GM06990 (cell line): ENCODE measurements at regions not wholly inside any gene's neighbourhood (a gene's known extent, or its start where the extent isn't known, plus 50 kb on each side); places are given as distances from the start of the nearest gene placed in this dataset.
A peak's percentile ranks its signal among the peaks of the same experiment; 100 is the strongest.
"Not testable (repeated sequence)": the region's sequence is repeated elsewhere in the genome, so short reads cannot be mapped to it uniquely, and the experiment has no call there.

Experiments
- DNase-seq: peaks from one replicate; pipeline ENCODE4 v3.0.0-alpha.2; 2011; ENCODE audit not compliant: insufficient read length; ENCODE audit errors: extremely low read depth
- H3K27me3 ChIP-seq: replicated peaks from 2 replicates; pipeline ENCODE4 v1.6.0; 2011; ENCODE audit warnings: low read length; ENCODE audit not compliant: control insufficient read depth, insufficient read depth
- H3K36me3 ChIP-seq: 2 replicates; pipeline ENCODE4 v1.5.1; 2011; ENCODE audit warnings: low read length; ENCODE audit not compliant: control insufficient read depth, insufficient read depth
- H3K4me3 ChIP-seq: replicated peaks from 2 replicates; pipeline ENCODE4 v1.5.1; 2011; ENCODE audit warnings: low read depth, mild to moderate bottlenecking, control low read depth, low read length
- TF ChIP-seq, protein P1 (sequence below): IDR thresholded peaks from 2 replicates; pipeline ENCODE4 v1.5.1; 2011; ENCODE audit warnings: low read length, control low read depth, mild to moderate bottlenecking, inconsistent platforms; ENCODE audit not compliant: insufficient read depth, poor library complexity, severe bottlenecking

GRCh38 chr10:123272171-123272570, 118.0 kb downstream of the BUB3 start:
- TF ChIP-seq, protein P1, sequence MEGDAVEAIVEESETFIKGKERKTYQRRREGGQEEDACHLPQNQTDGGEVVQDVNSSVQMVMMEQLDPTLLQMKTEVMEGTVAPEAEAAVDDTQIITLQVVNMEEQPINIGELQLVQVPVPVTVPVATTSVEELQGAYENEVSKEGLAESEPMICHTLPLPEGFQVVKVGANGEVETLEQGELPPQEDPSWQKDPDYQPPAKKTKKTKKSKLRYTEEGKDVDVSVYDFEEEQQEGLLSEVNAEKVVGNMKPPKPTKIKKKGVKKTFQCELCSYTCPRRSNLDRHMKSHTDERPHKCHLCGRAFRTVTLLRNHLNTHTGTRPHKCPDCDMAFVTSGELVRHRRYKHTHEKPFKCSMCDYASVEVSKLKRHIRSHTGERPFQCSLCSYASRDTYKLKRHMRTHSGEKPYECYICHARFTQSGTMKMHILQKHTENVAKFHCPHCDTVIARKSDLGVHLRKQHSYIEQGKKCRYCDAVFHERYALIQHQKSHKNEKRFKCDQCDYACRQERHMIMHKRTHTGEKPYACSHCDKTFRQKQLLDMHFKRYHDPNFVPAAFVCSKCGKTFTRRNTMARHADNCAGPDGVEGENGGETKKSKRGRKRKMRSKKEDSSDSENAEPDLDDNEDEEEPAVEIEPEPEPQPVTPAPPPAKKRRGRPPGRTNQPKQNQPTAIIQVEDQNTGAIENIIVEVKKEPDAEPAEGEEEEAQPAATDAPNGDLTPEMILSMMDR: peak; percentile 16
- H3K27me3 ChIP-seq: no peaks in the 10 kb centered on the region
- H3K4me3 ChIP-seq: no peak overlapping the region
- DNase-seq: no peak
- no peaks in the 10 kb centered on the region for H3K36me3 ChIP-seq

- DNase-seq: no peak
- no peaks in the 10 kb centered on the region for H3K27me3 ChIP-seq
- no peak overlapping the region for H3K4me3 ChIP-seq
- H3K36me3 ChIP-seq: no peaks in the 10 kb centered on the region
- TF ChIP-seq, protein P1: no peak
Observed at GRCh38 chr10:123274306-123275135, 120.3 kb downstream of the BUB3 start.

DNA sequence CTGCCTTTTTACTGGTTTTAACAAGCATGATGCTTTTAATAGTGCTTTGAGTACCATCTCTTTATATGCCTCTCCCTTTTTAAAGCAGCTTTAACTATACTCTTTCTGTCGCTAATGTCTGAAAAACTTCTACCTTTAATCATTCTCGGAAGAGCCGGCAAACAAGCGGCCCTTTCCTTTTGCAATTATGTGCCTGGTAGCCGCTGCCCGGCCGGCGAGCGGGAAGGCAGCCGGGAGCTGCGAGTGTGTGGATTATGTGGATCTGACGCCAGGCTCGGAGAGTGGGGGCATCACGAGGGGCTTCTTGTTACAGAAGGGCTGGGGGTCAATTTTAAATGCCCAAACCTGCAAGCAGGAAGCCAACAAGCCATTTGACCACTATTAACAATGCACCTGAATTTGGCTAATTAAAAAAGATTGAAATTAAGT, 120.9 kb downstream of the BUB3 start:
- no peak for DNase-seq
- TF ChIP-seq, protein P1: no peak
- H3K4me3 ChIP-seq: no peak overlapping the region
- H3K36me3 ChIP-seq: no peaks in the 10 kb centered on the region
- H3K27me3 ChIP-seq: no peaks in the 10 kb centered on the region

DNA sequence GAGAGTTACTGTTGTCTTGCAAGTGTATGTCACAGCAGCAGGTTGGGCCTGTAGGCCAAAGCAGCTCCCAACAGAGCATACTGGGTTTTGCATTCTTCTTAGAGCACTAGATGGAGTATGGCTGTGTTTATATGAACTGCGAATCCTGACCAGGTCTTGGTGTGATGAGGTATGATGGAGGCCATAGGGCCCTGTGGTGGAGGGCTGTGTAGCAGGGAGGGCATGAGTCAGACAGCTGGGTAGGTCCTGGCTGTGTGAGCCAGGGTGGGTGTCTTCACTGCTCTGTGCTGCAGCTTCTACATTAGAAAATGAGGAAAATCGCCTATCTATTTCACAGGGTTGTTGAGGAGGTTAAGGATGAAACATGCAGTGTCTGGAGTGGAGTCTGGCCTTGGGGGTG, 124.2 kb downstream of the BUB3 start:
- TF ChIP-seq, protein P1: no peak
- no peak overlapping the region for H3K4me3 ChIP-seq
- H3K36me3 ChIP-seq: no peaks in the 10 kb centered on the region
- no peaks in the 10 kb centered on the region for H3K27me3 ChIP-seq
- no peak for DNase-seq

GRCh38 chr10:123283371-123283770, 129.2 kb downstream of the BUB3 start:
- H3K36me3 ChIP-seq: not testable (repeated sequence)

GRCh38 chr10:123284022-123284421, 129.8 kb downstream of the BUB3 start:
- H3K36me3 ChIP-seq: no peaks in the 10 kb centered on the region
- no peak overlapping the region for H3K4me3 ChIP-seq
- H3K27me3 ChIP-seq: no peaks in the 10 kb centered on the region
- TF ChIP-seq, protein P1: peak; percentile 13
- DNase-seq: no peak

More at GRCh38 chr10:123283371-123283770, 129.2 kb downstream of the BUB3 start:
- not testable (repeated sequence) for DNase-seq, H3K4me3 ChIP-seq, H3K27me3 ChIP-seq
